ENCODE measurements at regions not wholly inside any gene's neighbourhood (a gene's known extent, or its start where the extent isn't known, plus 50 kb on each side); places are given as distances from the start of the nearest gene placed in this dataset.

DNA sequence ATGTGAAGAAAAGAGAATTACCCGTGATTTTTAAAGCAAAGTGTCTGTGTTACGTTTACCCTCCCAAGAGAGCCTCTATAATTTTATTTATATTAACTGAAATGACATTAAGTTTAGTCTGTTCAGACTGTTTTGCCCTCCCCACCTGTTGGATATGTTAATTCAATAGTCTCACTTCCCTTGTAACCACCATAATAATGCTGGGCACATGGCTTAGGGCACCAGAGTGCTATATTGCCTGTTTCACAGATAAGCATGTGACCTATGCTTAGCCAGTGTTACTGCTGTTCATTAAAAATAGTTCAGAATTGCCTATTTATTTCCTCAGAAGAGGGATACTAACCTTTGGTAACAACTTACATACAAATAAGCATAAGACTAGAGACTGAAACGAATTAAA is 446.2 kb downstream of the FAT4 start:
- TF ChIP-seq CTCF (conservative IDR thresholded peaks at IDR 0.05 in 1 of 2, IDR thresholded peaks at IDR 0.05 in 1 of 2; ENCODE audit: low read depth in 1 of 2, low read length in 2 of 2), result no peak
- TF ChIP-seq EZH2 (IDR thresholded peaks at IDR 0.05; ENCODE audit: low read length, missing control alignments), result no peak

Measured in fibroblast of lung (primary cell).